ENCODE measurements at regions not wholly inside any gene's neighbourhood (a gene's known extent, or its start where the extent isn't known, plus 50 kb on each side); places are given as distances from the start of the nearest gene placed in this dataset.
"Not testable (repeated sequence)": the region's sequence is repeated elsewhere in the genome, so short reads cannot be mapped to it uniquely, and the experiment has no call there.

DNA sequence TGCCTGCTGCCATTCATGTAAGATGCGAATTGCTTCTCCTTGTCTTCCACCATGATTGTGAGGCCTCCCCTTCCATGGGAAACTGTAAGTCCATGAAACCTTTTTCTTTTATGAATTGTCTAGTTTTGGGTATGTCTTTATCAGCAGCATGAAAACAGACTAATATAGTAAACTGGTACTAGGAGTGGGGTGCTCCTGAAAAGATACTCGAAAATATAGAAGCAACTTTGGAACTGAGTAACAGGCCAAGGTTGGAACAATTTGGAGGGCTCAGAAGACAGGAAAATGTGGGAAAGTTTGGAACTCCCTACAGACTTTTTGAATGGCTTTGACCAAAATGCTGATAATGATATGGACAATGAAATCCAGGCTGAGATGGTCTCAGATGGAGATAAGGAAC, 53.8 kb upstream of the SPATA16 start:
- TF ChIP-seq ZNF501 (CRISPR knock-in tag; IDR thresholded peaks at IDR 0.05); TSC22D2 (CRISPR knock-in tag; IDR thresholded peaks at IDR 0.05; ENCODE audit: borderline replicate concordance); ZFP36 (IDR thresholded peaks at IDR 0.05; ENCODE audit: borderline replicate concordance, low read depth, low read length, partially characterized antibody): not testable (repeated sequence)
- TF ChIP-seq, protein P1, sequence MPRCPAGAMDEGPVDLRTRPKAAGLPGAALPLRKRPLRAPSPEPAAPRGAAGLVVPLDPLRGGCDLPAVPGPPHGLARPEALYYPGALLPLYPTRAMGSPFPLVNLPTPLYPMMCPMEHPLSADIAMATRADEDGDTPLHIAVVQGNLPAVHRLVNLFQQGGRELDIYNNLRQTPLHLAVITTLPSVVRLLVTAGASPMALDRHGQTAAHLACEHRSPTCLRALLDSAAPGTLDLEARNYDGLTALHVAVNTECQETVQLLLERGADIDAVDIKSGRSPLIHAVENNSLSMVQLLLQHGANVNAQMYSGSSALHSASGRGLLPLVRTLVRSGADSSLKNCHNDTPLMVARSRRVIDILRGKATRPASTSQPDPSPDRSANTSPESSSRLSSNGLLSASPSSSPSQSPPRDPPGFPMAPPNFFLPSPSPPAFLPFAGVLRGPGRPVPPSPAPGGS (CRISPR knock-in tag; IDR thresholded peaks at IDR 0.05) = not testable (repeated sequence)

Measured in HepG2 (cell line).